ENCODE measurements at regions not wholly inside any gene's neighbourhood (a gene's known extent, or its start where the extent isn't known, plus 50 kb on each side); places are given as distances from the start of the nearest gene placed in this dataset.

GRCh38 chr2:106572541-106573450 is 85.6 kb downstream of the CD8B2 start:
- DNase-seq (ENCODE audit: low read depth in 2 of 3, low spot score in 1 of 3), result peak in 2 of 3 donors; percentile 11 to 20

- DNase-seq (ENCODE audit: low read depth in 2 of 3, low spot score in 1 of 3), result no peak
These were observed 86.6 kb downstream of the CD8B2 start for GRCh38 chr2:106573773-106574172.

- DNase-seq (ENCODE audit: low read depth in 2 of 3, low spot score in 1 of 3), result no peak
These were observed 88.8 kb downstream of the CD8B2 start for GRCh38 chr2:106575955-106576354.

GRCh38 chr2:106577255-106577651 is 90.1 kb downstream of the CD8B2 start:
- DNase-seq (ENCODE audit: low read depth in 2 of 3, low spot score in 1 of 3), result no peak

GRCh38 chr2:106579750-106580197 is 92.6 kb downstream of the CD8B2 start:
- no peak for DNase-seq (ENCODE audit: low read depth in 2 of 3, low spot score in 1 of 3)

- DNase-seq (ENCODE audit: low read depth in 2 of 3, low spot score in 1 of 3), result no peak
These were observed 93.1 kb downstream of the CD8B2 start for GRCh38 chr2:106580241-106580640.

GRCh38 chr2:106581328-106581727 is 94.2 kb downstream of the CD8B2 start:
- no peak for DNase-seq (ENCODE audit: low read depth in 2 of 3, low spot score in 1 of 3)

- no peak for DNase-seq (ENCODE audit: low read depth in 2 of 3, low spot score in 1 of 3)
These were observed 94.6 kb downstream of the CD8B2 start for GRCh38 chr2:106581755-106582147.

- DNase-seq (ENCODE audit: low read depth in 2 of 3, low spot score in 1 of 3), result peak; percentile 33 to 55 (median 46)
These were observed 95.3 kb downstream of the CD8B2 start for GRCh38 chr2:106582148-106583143.

GRCh38 chr2:106584304-106584954 is 97.3 kb downstream of the CD8B2 start:
- DNase-seq (ENCODE audit: low read depth in 2 of 3, low spot score in 1 of 3), result no peak

GRCh38 chr2:106596844-106597243 is 109.7 kb downstream of the CD8B2 start:
- DNase-seq (ENCODE audit: low read depth in 2 of 3, low spot score in 1 of 3), result no peak

GRCh38 chr2:106599540-106599939 is 112.4 kb downstream of the CD8B2 start:
- no peak for DNase-seq (ENCODE audit: low read depth in 2 of 3, low spot score in 1 of 3)

GRCh38 chr2:106602042-106602441 is 114.9 kb downstream of the CD8B2 start:
- no peak for DNase-seq (ENCODE audit: low read depth in 2 of 3, low spot score in 1 of 3)

- no peak for DNase-seq (ENCODE audit: low read depth in 2 of 3, low spot score in 1 of 3)
These were observed 119.5 kb downstream of the CD8B2 start for GRCh38 chr2:106606652-106607051.

GRCh38 chr2:106607371-106607770 is 120.2 kb downstream of the CD8B2 start:
- DNase-seq (ENCODE audit: low read depth in 2 of 3, low spot score in 1 of 3), result no peak

GRCh38 chr2:106609780-106610179 is 122.6 kb downstream of the CD8B2 start:
- DNase-seq (ENCODE audit: low read depth in 2 of 3, low spot score in 1 of 3), result no peak

- DNase-seq (ENCODE audit: low read depth in 2 of 3, low spot score in 1 of 3), result no peak
These were observed 127.5 kb downstream of the CD8B2 start for GRCh38 chr2:106614511-106615291.

- DNase-seq (ENCODE audit: low read depth in 2 of 3, low spot score in 1 of 3), result no peak
These were observed 131.4 kb downstream of the CD8B2 start for GRCh38 chr2:106618614-106619013.

- DNase-seq (ENCODE audit: low read depth in 2 of 3, low spot score in 1 of 3), result no peak
These were observed 136.3 kb downstream of the CD8B2 start for GRCh38 chr2:106623456-106623855.

- DNase-seq (ENCODE audit: low read depth in 2 of 3, low spot score in 1 of 3), result no peak
These were observed 137.7 kb downstream of the CD8B2 start for GRCh38 chr2:106624787-106625380.
